ENCODE measurements at regions not wholly inside any gene's neighbourhood (a gene's known extent, or its start where the extent isn't known, plus 50 kb on each side); places are given as distances from the start of the nearest gene placed in this dataset.

GRCh38 chr17:77723909-77724875 is 234.3 kb upstream of the TNRC6C start:
- no peak for DNase-seq
- Mint-ChIP-seq H3K4me3 (no peak overlapping the region), H3K36me3 (ENCODE audit: low read depth) (no peaks in the 10 kb centered on the region), H3K27ac (no peak overlapping the region), H3K27me3 (peaks cover 19% of the 10 kb centered on the region), H3K4me1 (peaks cover 2% of the 10 kb centered on the region)
- H3K9me3 ChIP-seq (ENCODE audit: control insufficient read depth, low read length, poor library complexity, severe bottlenecking): no peaks in the 10 kb centered on the region
- ATAC-seq: no peak

- DNase-seq: no peak
Observed at GRCh38 chr17:77724876-77725615, 233.5 kb upstream of the TNRC6C start.

GRCh38 chr17:77725846-77726245 is 232.7 kb upstream of the TNRC6C start:
- ATAC-seq (no peak), DNase-seq (no peak)
- H3K9me3 ChIP-seq (ENCODE audit: control insufficient read depth, low read length, poor library complexity, severe bottlenecking): no peaks in the 10 kb centered on the region
- Mint-ChIP-seq H3K4me1 (peaks cover 2% of the 10 kb centered on the region), H3K27ac (no peak overlapping the region), H3K36me3 (ENCODE audit: low read depth) (no peaks in the 10 kb centered on the region), H3K27me3 (peaks cover 24% of the 10 kb centered on the region), H3K4me3 (no peak overlapping the region)

More at GRCh38 chr17:77724876-77725615, 233.5 kb upstream of the TNRC6C start:
- no peak for ATAC-seq
- Mint-ChIP-seq H3K27ac (no peak overlapping the region), H3K27me3 (peaks cover 24% of the 10 kb centered on the region), H3K36me3 (ENCODE audit: low read depth) (no peaks in the 10 kb centered on the region), H3K4me3 (no peak overlapping the region), H3K4me1 (peaks cover 2% of the 10 kb centered on the region)
- no peaks in the 10 kb centered on the region for H3K9me3 ChIP-seq (ENCODE audit: control insufficient read depth, low read length, poor library complexity, severe bottlenecking)

GRCh38 chr17:77726549-77727006 is 231.9 kb upstream of the TNRC6C start:
- H3K27ac Mint-ChIP-seq: no peak overlapping the region
- no peak overlapping the region for H3K4me3 Mint-ChIP-seq
- H3K27me3 Mint-ChIP-seq: peaks cover 24% of the 10 kb centered on the region
- H3K36me3 Mint-ChIP-seq (ENCODE audit: low read depth): no peaks in the 10 kb centered on the region
- H3K4me1 Mint-ChIP-seq: peaks cover 2% of the 10 kb centered on the region
- no peak for ATAC-seq
- no peaks in the 10 kb centered on the region for H3K9me3 ChIP-seq (ENCODE audit: control insufficient read depth, low read length, poor library complexity, severe bottlenecking)
- DNase-seq: no peak

GRCh38 chr17:77727037-77727615 is 231.4 kb upstream of the TNRC6C start:
- no peak for ATAC-seq
- Mint-ChIP-seq H3K27me3 (peaks cover 24% of the 10 kb centered on the region), H3K4me1 (peaks cover 2% of the 10 kb centered on the region), H3K27ac (peak overlapping the region; percentile 43), H3K4me3 (no peak overlapping the region), H3K36me3 (ENCODE audit: low read depth) (no peaks in the 10 kb centered on the region)
- H3K9me3 ChIP-seq (ENCODE audit: control insufficient read depth, low read length, poor library complexity, severe bottlenecking): no peaks in the 10 kb centered on the region
- no peak for DNase-seq

GRCh38 chr17:77728474-77728795 is 230.1 kb upstream of the TNRC6C start:
- Mint-ChIP-seq H3K36me3 (ENCODE audit: low read depth) (peaks cover 2% of the 10 kb centered on the region), H3K27me3 (peaks cover 24% of the 10 kb centered on the region), H3K4me3 (no peak overlapping the region), H3K27ac (no peak overlapping the region), H3K4me1 (peaks cover 2% of the 10 kb centered on the region)
- DNase-seq (no peak), ATAC-seq (no peak)
- H3K9me3 ChIP-seq (ENCODE audit: control insufficient read depth, low read length, poor library complexity, severe bottlenecking): no peaks in the 10 kb centered on the region

- Mint-ChIP-seq H3K4me1 (peaks cover 2% of the 10 kb centered on the region), H3K36me3 (ENCODE audit: low read depth) (peaks cover 2% of the 10 kb centered on the region), H3K27me3 (peaks cover 26% of the 10 kb centered on the region), H3K27ac (no peak overlapping the region), H3K4me3 (no peak overlapping the region)
- no peak for ATAC-seq
- no peaks in the 10 kb centered on the region for H3K9me3 ChIP-seq (ENCODE audit: control insufficient read depth, low read length, poor library complexity, severe bottlenecking)
- DNase-seq: no peak
Observed at GRCh38 chr17:77728871-77729270, 229.6 kb upstream of the TNRC6C start.

GRCh38 chr17:77729587-77729986 is 228.9 kb upstream of the TNRC6C start:
- H3K36me3 Mint-ChIP-seq (ENCODE audit: low read depth): peaks cover 2% of the 10 kb centered on the region
- H3K4me1 Mint-ChIP-seq: peaks cover 2% of the 10 kb centered on the region
- no peaks in the 10 kb centered on the region for H3K9me3 ChIP-seq (ENCODE audit: control insufficient read depth, low read length, poor library complexity, severe bottlenecking)
- no peak for ATAC-seq
- H3K27me3 Mint-ChIP-seq: peaks cover 25% of the 10 kb centered on the region
- DNase-seq: no peak
- no peak overlapping the region for H3K4me3 Mint-ChIP-seq
- H3K27ac Mint-ChIP-seq: no peak overlapping the region

- no peak for DNase-seq
- no peak overlapping the region for H3K4me3 Mint-ChIP-seq
- H3K27me3 Mint-ChIP-seq: peaks cover 25% of the 10 kb centered on the region
- H3K36me3 Mint-ChIP-seq (ENCODE audit: low read depth): peaks cover 2% of the 10 kb centered on the region
- no peak for ATAC-seq
- no peaks in the 10 kb centered on the region for H3K9me3 ChIP-seq (ENCODE audit: control insufficient read depth, low read length, poor library complexity, severe bottlenecking)
- H3K4me1 Mint-ChIP-seq: peaks cover 2% of the 10 kb centered on the region
- H3K27ac Mint-ChIP-seq: no peak overlapping the region
Observed at GRCh38 chr17:77730376-77730775, 228.1 kb upstream of the TNRC6C start.

GRCh38 chr17:77733576-77734296 is 224.8 kb upstream of the TNRC6C start:
- DNase-seq: no peak

GRCh38 chr17:77734371-77735080 is 224.0 kb upstream of the TNRC6C start:
- Mint-ChIP-seq H3K27me3 (peaks cover 14% of the 10 kb centered on the region), H3K4me3 (no peak overlapping the region), H3K4me1 (no peaks in the 10 kb centered on the region), H3K36me3 (ENCODE audit: low read depth) (peaks cover 2% of the 10 kb centered on the region), H3K27ac (no peak overlapping the region)
- ATAC-seq: no peak
- H3K9me3 ChIP-seq (ENCODE audit: control insufficient read depth, low read length, poor library complexity, severe bottlenecking): no peaks in the 10 kb centered on the region
- no peak for DNase-seq

More at GRCh38 chr17:77733576-77734296, 224.8 kb upstream of the TNRC6C start:
- Mint-ChIP-seq H3K27me3 (peaks cover 22% of the 10 kb centered on the region), H3K4me3 (no peak overlapping the region), H3K36me3 (ENCODE audit: low read depth) (peaks cover 2% of the 10 kb centered on the region), H3K4me1 (no peaks in the 10 kb centered on the region), H3K27ac (no peak overlapping the region)
- no peaks in the 10 kb centered on the region for H3K9me3 ChIP-seq (ENCODE audit: control insufficient read depth, low read length, poor library complexity, severe bottlenecking)
- no peak for ATAC-seq

GRCh38 chr17:77735081-77735565 is 223.4 kb upstream of the TNRC6C start:
- Mint-ChIP-seq H3K27ac (no peak overlapping the region), H3K27me3 (peaks cover 13% of the 10 kb centered on the region), H3K36me3 (ENCODE audit: low read depth) (peaks cover 2% of the 10 kb centered on the region), H3K4me3 (no peak overlapping the region), H3K4me1 (peaks cover 2% of the 10 kb centered on the region)
- DNase-seq (no peak), ATAC-seq (no peak)
- no peaks in the 10 kb centered on the region for H3K9me3 ChIP-seq (ENCODE audit: control insufficient read depth, low read length, poor library complexity, severe bottlenecking)
